ENCODE measurements at regions not wholly inside any gene's neighbourhood (a gene's known extent, or its start where the extent isn't known, plus 50 kb on each side); places are given as distances from the start of the nearest gene placed in this dataset.

DNA sequence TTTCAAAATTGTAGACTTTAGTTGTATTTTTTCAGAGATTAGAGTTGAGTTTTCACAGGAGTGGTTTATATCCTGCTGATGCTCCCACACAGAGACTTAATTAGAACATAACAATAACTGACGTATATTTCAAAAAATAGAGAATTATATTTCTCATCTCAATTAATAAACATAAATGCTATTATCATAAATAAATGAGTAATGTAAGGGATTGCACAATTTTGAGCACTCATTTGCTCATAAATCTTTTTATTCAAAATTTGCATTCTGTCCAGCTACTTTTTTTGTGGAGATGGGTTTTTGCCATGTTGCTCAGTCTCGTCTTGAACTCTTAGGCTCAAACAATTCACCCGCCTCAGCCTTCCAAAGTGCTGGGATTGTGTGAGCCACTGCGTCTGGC, 515.7 kb upstream of the RORB start:
- no peak overlapping the region for H3K4me2 ChIP-seq (ENCODE audit: insufficient read depth, low read length)
- no peaks in the 10 kb centered on the region for H3K27me3 ChIP-seq (ENCODE audit: control insufficient read depth in 2 of 2, insufficient read depth in 2 of 2, low read length in 2 of 2)
- intact Hi-C loops (cut with micrococcal nuclease) (no loop called here), dilution Hi-C loops (cut with MboI; ENCODE audit: extremely low pct_ligation_motif_present, low sequenced_read_pairs) (no loop called here)
- no peak overlapping the region for H3K9ac ChIP-seq (replicated peaks; ENCODE audit: extremely low read depth, insufficient read depth, low read length)
- no peaks in the 10 kb centered on the region for H3K36me3 ChIP-seq (ENCODE audit: control insufficient read depth in 2 of 2, extremely low read depth in 1 of 2, insufficient read depth in 2 of 2, low read length in 2 of 2)
- ChIA-PET CTCF (no interaction called here), POLR2A (no interaction called here)
- H3K4me1 ChIP-seq (ENCODE audit: control insufficient read depth, extremely low read depth, insufficient read depth, low read length) = no peaks in the 10 kb centered on the region
- H4K20me1 ChIP-seq (replicated peaks; ENCODE audit: control insufficient read depth, extremely low read depth, insufficient read depth, low read length) = no peaks in the 10 kb centered on the region
- no TSS peak for BruUV-seq (replicated peaks)
- H3K27ac ChIP-seq (ENCODE audit: insufficient read depth, low read depth, low read length) = no peak overlapping the region
- H3K9me1 ChIP-seq (replicated peaks; ENCODE audit: control insufficient read depth, extremely low read depth, insufficient read depth, low read length) = no peaks in the 10 kb centered on the region
- no peak overlapping the region for H3K4me3 ChIP-seq (replicated peaks in 1 of 3; ENCODE audit: insufficient read depth in 1 of 3, low read depth in 1 of 3, low read length in 3 of 3)
- no peak for DNase-seq (ENCODE audit: low read depth, low spot score)
- no peak for FAIRE-seq
- no peak overlapping the region for H2AFZ ChIP-seq (ENCODE audit: low read depth, low read length)
- no peaks in the 10 kb centered on the region for H3K79me2 ChIP-seq (ENCODE audit: control insufficient read depth, insufficient read depth, low read length)
- no peak for TF ChIP-seq POLR2A (IDR thresholded peaks at IDR 0.05; ENCODE audit: low read depth, low read length)
- TF ChIP-seq MYC (IDR thresholded peaks at IDR 0.05; ENCODE audit: low read depth, low read length) = no peak
- no peak for TF ChIP-seq POLR2AphosphoS5 (IDR thresholded peaks at IDR 0.05; ENCODE audit: insufficient read depth, low read depth, low read length)
- TF ChIP-seq JUN (IDR thresholded peaks at IDR 0.05; ENCODE audit: borderline replicate concordance, insufficient read depth, insufficient read length, low read depth) = no peak
- TF ChIP-seq, protein P1, sequence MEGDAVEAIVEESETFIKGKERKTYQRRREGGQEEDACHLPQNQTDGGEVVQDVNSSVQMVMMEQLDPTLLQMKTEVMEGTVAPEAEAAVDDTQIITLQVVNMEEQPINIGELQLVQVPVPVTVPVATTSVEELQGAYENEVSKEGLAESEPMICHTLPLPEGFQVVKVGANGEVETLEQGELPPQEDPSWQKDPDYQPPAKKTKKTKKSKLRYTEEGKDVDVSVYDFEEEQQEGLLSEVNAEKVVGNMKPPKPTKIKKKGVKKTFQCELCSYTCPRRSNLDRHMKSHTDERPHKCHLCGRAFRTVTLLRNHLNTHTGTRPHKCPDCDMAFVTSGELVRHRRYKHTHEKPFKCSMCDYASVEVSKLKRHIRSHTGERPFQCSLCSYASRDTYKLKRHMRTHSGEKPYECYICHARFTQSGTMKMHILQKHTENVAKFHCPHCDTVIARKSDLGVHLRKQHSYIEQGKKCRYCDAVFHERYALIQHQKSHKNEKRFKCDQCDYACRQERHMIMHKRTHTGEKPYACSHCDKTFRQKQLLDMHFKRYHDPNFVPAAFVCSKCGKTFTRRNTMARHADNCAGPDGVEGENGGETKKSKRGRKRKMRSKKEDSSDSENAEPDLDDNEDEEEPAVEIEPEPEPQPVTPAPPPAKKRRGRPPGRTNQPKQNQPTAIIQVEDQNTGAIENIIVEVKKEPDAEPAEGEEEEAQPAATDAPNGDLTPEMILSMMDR (IDR thresholded peaks at IDR 0.05; ENCODE audit: extremely low read depth in 1 of 2, insufficient read depth in 1 of 2, low read depth in 1 of 2, low read length in 2 of 2) = no peak
- no peak for TF ChIP-seq EZH2 (IDR thresholded peaks at IDR 0.05; ENCODE audit: borderline replicate concordance, low read depth, low read length, severe bottlenecking)
- TF ChIP-seq GATA2 (IDR thresholded peaks at IDR 0.05; ENCODE audit: insufficient read depth, insufficient read length, low read depth, low read length) = no peak
- TF ChIP-seq FOS (IDR thresholded peaks at IDR 0.05; ENCODE audit: borderline replicate concordance, insufficient read depth, low read length) = no peak
- TF ChIP-seq, protein P2, sequence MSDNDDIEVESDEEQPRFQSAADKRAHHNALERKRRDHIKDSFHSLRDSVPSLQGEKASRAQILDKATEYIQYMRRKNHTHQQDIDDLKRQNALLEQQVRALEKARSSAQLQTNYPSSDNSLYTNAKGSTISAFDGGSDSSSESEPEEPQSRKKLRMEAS (IDR thresholded peaks at IDR 0.05; ENCODE audit: insufficient read depth, insufficient read length) = no peak
- peaks cover 2% of the 10 kb centered on the region for H3K9me3 ChIP-seq (replicated peaks; ENCODE audit: control insufficient read depth, insufficient read depth, low read length)

Data from endothelial cell of umbilical vein (primary cell).